Activated T-helper 2 cell treated with anti-CD3 and anti-CD28 coated beads, Interferon-gamma antibody, Interleukin-2, Interleukin-4, amounts not matched to agents 10 μg/mL and 5 μg/mL and 100 μg/mL, durations not matched to agents 14 hours and 24 hours and 36 hours (primary cell): ENCODE measurements at regions not wholly inside any gene's neighbourhood (a gene's known extent, or its start where the extent isn't known, plus 50 kb on each side); places are given as distances from the start of the nearest gene placed in this dataset.

ENCODE experiments used
- DNase-seq: peaks from one replicate; pipeline ENCODE4 v3.0.0; 2021; ENCODE audit warnings: low spot score
- H3K27ac Mint-ChIP-seq: one replicate; pipeline ENCODE4 v1.8.0; 2021; ENCODE audit warnings: mixed read lengths
- H3K27me3 Mint-ChIP-seq: one replicate; pipeline ENCODE4 v1.8.0; 2021; ENCODE audit warnings: low read depth, mixed read lengths
- H3K36me3 Mint-ChIP-seq: one replicate; pipeline ENCODE4 v1.8.0; 2021; ENCODE audit warnings: low read depth, mixed read lengths
- H3K4me1 Mint-ChIP-seq: one replicate; pipeline ENCODE4 v1.8.0; 2021; ENCODE audit warnings: low read depth, mixed read lengths
- H3K4me3 Mint-ChIP-seq: one replicate; pipeline ENCODE4 v1.8.0; 2021; ENCODE audit warnings: low read depth, mild to moderate bottlenecking, moderate library complexity, mixed read lengths
- H3K9me3 Mint-ChIP-seq: one replicate; pipeline ENCODE4 v1.8.0; 2021; ENCODE audit warnings: mixed read lengths
- intact Hi-C: fragments of 100-400 bp; cut with micrococcal nuclease; formaldehyde crosslinking; loops from one replicate; pipeline ENCODE4 v1.15.1; 2023

DNA sequence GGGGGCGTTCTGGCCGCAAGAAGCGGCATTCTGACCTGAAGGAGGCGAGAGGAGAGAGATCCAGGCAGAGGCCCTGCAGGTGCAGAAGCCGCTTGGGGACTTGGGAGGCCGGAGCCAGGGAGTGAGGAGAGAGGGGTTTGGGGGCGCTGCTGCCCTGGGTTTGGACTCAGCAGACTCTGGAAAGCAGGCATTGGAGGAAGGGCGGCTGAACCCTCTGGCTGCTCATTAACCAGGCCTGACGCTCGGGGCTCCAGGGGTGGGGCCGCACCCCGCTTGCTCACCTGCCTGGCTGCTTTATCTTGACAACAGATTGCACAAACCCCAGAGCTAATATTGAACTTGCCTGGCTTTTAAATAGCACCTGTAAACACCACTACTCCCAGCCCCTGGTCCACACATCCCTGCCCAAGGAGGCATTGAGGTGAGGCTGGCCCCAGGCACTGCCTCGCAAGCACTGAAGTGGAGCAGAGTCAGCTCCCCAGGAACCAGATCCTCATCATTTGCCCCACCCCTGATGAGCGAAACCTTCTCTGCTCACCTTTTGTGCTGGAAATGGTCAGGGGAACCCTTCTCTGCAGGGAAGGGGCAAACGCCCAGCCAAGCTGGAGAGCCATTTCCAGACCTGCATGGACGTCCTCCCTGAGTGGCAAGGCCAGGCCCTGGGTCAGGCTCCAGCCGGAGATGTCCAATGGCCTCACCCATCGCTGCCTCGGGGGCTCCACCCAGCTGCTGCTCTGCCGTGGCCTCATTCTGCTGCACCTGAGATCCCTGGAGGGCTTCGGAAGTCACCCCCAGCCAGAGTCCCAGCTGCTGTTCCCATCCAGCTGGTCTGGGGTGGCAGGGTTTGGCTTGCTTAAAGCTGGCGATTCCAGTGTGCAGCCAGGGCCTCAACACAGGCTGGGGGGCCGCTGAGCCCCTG lies 190.2 kb upstream of the GSE1 start:
- no peaks in the 10 kb centered on the region for H3K9me3 Mint-ChIP-seq

GRCh38 chr16:85423631-85424030 lies 189.5 kb upstream of the GSE1 start:
- H3K27me3 Mint-ChIP-seq: peaks cover 1% of the 10 kb centered on the region
- H3K27ac Mint-ChIP-seq: no peak overlapping the region
- H3K4me1 Mint-ChIP-seq: peaks cover 2% of the 10 kb centered on the region
- H3K4me3 Mint-ChIP-seq: no peak overlapping the region
- no peaks in the 10 kb centered on the region for H3K9me3 Mint-ChIP-seq
- H3K36me3 Mint-ChIP-seq: no peaks in the 10 kb centered on the region
- no peak for DNase-seq
- intact Hi-C loops: loop anchor here (10.0 kb wide), 1 partner anchor 119 kb away; no protein-coding TSS in a partner anchor

More for the DNA sequence above, 190.2 kb upstream of the GSE1 start:
- Mint-ChIP-seq H3K4me3 (no peak overlapping the region), H3K36me3 (no peaks in the 10 kb centered on the region), H3K4me1 (peaks cover 2% of the 10 kb centered on the region), H3K27me3 (peaks cover 1% of the 10 kb centered on the region), H3K27ac (no peak overlapping the region)
- intact Hi-C loops: loop anchor here (10.0 kb wide), 1 partner anchor 118 kb away; no protein-coding TSS in a partner anchor
- DNase-seq: no peak

DNA sequence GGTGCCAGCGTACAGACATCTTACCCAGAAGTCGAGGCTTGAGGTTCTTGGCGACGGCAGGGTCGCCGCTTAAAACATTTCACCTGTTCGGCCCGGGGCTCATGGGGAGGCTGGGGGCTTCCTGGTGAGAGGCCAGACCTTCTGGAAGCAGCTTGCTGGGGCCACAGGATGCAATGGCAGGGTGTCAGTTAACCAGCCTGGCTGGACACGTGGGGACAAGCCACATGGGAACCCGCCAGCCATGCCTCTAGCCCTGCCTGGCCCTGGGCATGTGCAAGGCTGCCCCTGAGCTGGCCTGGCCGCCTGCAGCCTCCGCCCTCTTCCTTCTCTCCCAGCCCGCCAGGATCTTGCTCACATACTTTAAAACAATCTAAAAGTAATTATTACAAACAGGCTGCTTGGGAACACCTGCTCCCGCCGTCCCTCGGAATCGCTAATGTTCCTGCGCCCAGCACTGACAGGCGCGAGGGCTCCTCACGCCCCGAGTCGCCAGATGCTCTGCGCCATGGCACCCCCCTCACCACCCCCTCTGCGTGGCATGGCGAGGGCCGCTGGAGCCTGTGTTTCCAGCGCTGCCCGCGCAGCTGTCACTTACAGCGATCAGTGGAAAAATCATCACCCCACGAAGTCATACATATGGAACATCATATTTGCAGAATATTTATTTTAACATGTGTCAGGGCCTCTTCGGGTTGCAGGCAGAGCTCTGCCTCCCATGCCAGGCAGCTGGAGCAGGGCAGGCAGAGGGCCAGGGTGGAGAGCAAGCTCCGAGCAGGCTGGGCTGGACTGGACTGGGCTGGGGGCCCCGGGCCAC lies 188.7 kb upstream of the GSE1 start:
- Mint-ChIP-seq H3K27ac (no peak overlapping the region), H3K4me3 (no peak overlapping the region), H3K36me3 (no peaks in the 10 kb centered on the region), H3K4me1 (peaks cover 2% of the 10 kb centered on the region), H3K27me3 (peaks cover 1% of the 10 kb centered on the region), H3K9me3 (no peaks in the 10 kb centered on the region)
- intact Hi-C loops: loop anchor here (10.0 kb wide), 1 partner anchor 120 kb away; no protein-coding TSS in a partner anchor
- DNase-seq: no peak

DNA sequence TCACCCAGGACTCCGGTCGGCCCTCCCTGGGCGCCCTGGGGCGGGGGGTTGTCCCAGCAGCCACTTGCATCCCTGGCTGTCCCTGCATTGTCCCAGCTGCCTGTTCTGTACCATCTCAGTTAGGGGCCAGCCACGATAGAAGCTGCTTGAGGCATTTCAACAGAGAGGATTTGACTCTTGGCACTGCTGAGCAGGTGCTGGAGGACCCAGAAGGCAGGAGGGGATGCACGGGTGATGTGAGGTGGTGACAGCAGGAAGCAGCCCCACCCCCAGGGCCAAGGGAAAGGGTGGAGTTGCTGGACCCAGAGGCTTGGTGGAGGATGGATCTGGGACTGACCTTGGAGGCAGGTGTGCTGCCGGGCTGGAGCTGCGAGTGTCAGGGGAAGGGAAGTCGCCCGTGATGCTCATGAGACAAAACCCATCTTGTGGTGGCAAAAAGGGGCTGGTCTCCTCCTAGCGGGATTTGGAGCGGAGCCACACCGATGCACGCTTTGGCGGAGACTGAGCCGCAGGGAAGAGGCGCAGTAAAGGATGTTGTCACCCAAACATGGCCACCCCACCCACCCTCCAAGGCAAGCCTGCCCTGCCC lies 188.0 kb upstream of the GSE1 start:
- H3K27ac Mint-ChIP-seq: no peak overlapping the region
- peaks cover 1% of the 10 kb centered on the region for H3K27me3 Mint-ChIP-seq
- no peak for DNase-seq
- intact Hi-C loops: loop anchor here (10.0 kb wide), 1 partner anchor 120 kb away; no protein-coding TSS in a partner anchor
- H3K4me3 Mint-ChIP-seq: no peak overlapping the region
- H3K36me3 Mint-ChIP-seq: no peaks in the 10 kb centered on the region
- peaks cover 2% of the 10 kb centered on the region for H3K4me1 Mint-ChIP-seq
- H3K9me3 Mint-ChIP-seq: no peaks in the 10 kb centered on the region

DNA sequence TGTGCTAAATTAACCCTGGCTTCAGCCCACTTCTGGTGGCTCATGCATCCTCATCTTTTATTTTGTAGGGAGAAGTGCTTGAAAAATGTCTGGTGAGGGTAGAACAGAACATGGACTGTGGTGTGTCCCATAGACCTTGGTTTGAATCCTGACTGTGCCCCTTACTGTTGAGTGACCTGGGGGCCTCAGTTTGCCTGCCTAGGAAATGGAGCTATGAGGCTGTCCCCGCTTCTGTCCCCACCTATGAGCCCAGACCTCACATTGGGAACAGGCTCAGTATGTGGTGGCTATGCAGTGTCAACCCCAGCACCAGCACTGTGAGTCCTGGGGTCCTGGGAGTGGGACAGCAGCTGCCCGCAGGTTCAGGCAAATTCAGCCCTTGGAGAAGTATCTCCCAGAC lies 186.3 kb upstream of the GSE1 start:
- intact Hi-C loops: loop anchor here (10.0 kb wide), 1 partner anchor 122 kb away; no protein-coding TSS in a partner anchor
- H3K9me3 Mint-ChIP-seq: no peaks in the 10 kb centered on the region
- H3K27me3 Mint-ChIP-seq: peaks cover 1% of the 10 kb centered on the region
- no peak overlapping the region for H3K4me3 Mint-ChIP-seq
- no peaks in the 10 kb centered on the region for H3K36me3 Mint-ChIP-seq
- no peak for DNase-seq
- no peaks in the 10 kb centered on the region for H3K4me1 Mint-ChIP-seq
- H3K27ac Mint-ChIP-seq: no peak overlapping the region

DNA sequence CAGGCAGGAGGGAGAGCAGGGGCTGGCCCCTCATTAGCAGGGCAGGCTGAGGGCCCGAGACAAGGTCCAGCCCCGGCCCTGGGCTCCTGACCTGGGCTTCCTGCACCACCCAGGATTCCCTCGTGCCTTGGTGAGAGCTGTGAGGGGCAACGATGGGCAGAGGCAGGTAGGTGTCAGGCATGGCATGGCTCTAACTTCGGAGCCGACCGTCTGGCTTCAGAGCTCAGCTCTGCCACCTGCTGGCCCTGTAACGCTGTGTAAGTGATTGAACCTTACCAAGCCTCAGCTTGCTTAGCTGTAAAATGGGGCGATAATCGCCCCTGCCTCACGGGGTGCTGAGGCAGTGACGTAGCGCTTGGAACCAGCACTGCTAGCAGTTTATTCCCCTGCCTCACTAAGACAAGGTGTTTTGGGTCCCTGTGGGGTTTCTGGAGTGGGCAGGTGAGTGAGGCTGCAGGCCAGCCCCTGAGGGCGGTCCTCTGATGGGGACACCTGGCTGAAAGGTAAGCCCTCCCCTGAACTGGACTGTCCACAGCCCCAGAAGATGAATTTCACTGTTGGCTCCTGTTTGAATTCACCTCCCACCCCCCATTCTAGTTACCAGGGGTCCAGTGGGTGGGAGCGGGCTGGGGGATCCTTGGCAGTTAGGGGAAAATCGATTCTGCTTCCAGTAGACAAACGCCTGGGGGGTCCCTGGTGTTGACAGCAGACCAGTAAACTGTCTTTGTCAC lies 184.8 kb upstream of the GSE1 start:
- H3K4me1 Mint-ChIP-seq: no peaks in the 10 kb centered on the region
- no peaks in the 10 kb centered on the region for H3K36me3 Mint-ChIP-seq
- H3K27ac Mint-ChIP-seq: no peak overlapping the region
- H3K9me3 Mint-ChIP-seq: no peaks in the 10 kb centered on the region
- H3K4me3 Mint-ChIP-seq: no peak overlapping the region
- DNase-seq: peak; percentile 40
- peaks cover 1% of the 10 kb centered on the region for H3K27me3 Mint-ChIP-seq
- intact Hi-C loops: loop anchor here (10.0 kb wide), 1 partner anchor 124 kb away; no protein-coding TSS in a partner anchor

GRCh38 chr16:85428899-85429775 lies 184.0 kb upstream of the GSE1 start:
- no peak overlapping the region for H3K27ac Mint-ChIP-seq
- no peak overlapping the region for H3K4me3 Mint-ChIP-seq
- no peaks in the 10 kb centered on the region for H3K4me1 Mint-ChIP-seq
- no peaks in the 10 kb centered on the region for H3K9me3 Mint-ChIP-seq
- DNase-seq: no peak
- H3K36me3 Mint-ChIP-seq: no peaks in the 10 kb centered on the region
- intact Hi-C loops: loop anchor here (10.0 kb wide), 1 partner anchor 124 kb away; no protein-coding TSS in a partner anchor
- peaks cover 1% of the 10 kb centered on the region for H3K27me3 Mint-ChIP-seq

DNA sequence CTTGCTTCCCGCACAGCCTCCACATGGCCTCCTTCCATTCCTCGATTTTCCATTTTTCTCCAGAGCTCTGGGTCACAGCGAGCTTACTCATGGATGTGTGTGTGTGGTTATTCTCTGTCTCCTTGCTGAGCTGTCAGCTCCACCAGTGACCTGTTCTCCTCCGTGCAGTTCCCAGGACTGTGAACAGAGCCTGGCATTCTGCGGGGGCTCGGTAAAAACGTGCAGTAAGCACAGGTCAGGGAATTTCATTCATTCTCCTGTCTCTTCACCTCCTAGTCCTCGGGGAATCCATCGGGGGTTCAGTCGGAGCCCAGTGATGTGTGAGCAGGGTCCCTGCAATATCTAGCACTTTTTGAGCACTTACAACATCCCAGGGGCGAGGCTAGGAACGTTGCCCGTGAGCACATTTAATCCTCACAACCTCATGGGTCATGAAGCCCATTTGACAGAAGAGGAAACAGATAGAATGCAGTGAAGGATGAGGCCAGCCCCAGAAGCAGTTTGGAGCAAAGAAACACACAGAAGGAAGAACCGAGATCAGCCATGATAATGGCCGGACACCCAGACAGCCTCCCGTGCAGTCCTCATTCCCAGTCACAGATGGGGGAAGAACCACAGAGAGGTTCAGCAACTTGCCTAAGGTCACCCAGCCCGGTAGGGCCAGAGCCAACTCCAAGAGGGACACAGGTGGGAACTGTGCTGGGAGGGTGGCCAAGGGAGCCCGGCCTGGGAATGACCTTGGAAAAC lies 183.2 kb upstream of the GSE1 start:
- no peaks in the 10 kb centered on the region for H3K36me3 Mint-ChIP-seq
- no peak overlapping the region for H3K27ac Mint-ChIP-seq
- intact Hi-C loops: loop anchor here (10.0 kb wide), 1 partner anchor 125 kb away; no protein-coding TSS in a partner anchor

GRCh38 chr16:85430523-85431421 lies 182.3 kb upstream of the GSE1 start:
- Mint-ChIP-seq H3K27me3 (peaks cover 1% of the 10 kb centered on the region), H3K27ac (no peak overlapping the region), H3K36me3 (no peaks in the 10 kb centered on the region), H3K4me1 (no peaks in the 10 kb centered on the region), H3K4me3 (no peak overlapping the region), H3K9me3 (no peaks in the 10 kb centered on the region)
- intact Hi-C loops: no loop called here
- DNase-seq: no peak

More for the DNA sequence above, 183.2 kb upstream of the GSE1 start:
- no peak for DNase-seq
- peaks cover 1% of the 10 kb centered on the region for H3K27me3 Mint-ChIP-seq
- H3K4me1 Mint-ChIP-seq: no peaks in the 10 kb centered on the region
- H3K4me3 Mint-ChIP-seq: no peak overlapping the region
- H3K9me3 Mint-ChIP-seq: no peaks in the 10 kb centered on the region

- intact Hi-C loops: no loop called here
- peaks cover 1% of the 10 kb centered on the region for H3K27me3 Mint-ChIP-seq
- DNase-seq: no peak
- H3K36me3 Mint-ChIP-seq: no peaks in the 10 kb centered on the region
- H3K4me3 Mint-ChIP-seq: no peak overlapping the region
- H3K4me1 Mint-ChIP-seq: no peaks in the 10 kb centered on the region
- H3K27ac Mint-ChIP-seq: no peak overlapping the region
- H3K9me3 Mint-ChIP-seq: no peaks in the 10 kb centered on the region
Measured at GRCh38 chr16:85431431-85432124, 181.5 kb upstream of the GSE1 start.
